Endodermal cell (in vitro differentiated cells): ENCODE measurements at regions not wholly inside any gene's neighbourhood (a gene's known extent, or its start where the extent isn't known, plus 50 kb on each side); places are given as distances from the start of the nearest gene placed in this dataset.

ENCODE experiments used
- DNase-seq: peaks from one replicate; pipeline ENCODE4 v3.0.0-alpha.2; 2017
- H3K27ac ChIP-seq: 2 replicates; pipeline ENCODE4 v1.5.1; 2013; ENCODE audit warnings: mild to moderate bottlenecking, low read depth, low read length, moderate library complexity
- H3K27me3 ChIP-seq: 2 replicates; pipeline ENCODE4 v1.6.1; 2013; ENCODE audit warnings: mild to moderate bottlenecking, low read length, moderate library complexity; ENCODE audit not compliant: insufficient read depth, control insufficient read depth, poor library complexity, severe bottlenecking
- H3K36me3 ChIP-seq: 2 replicates; pipeline ENCODE4 v1.7.0; 2013; ENCODE audit warnings: mild to moderate bottlenecking, low read length, moderate library complexity; ENCODE audit not compliant: control insufficient read depth, insufficient read depth
- H3K4me1 ChIP-seq: one replicate; pipeline ENCODE4 v1.7.0; 2013; ENCODE audit warnings: low read length; ENCODE audit not compliant: control insufficient read depth, insufficient read depth
- H3K4me3 ChIP-seq: 2 replicates; pipeline ENCODE4 v1.5.1; 2013; ENCODE audit warnings: mild to moderate bottlenecking, low read length, moderate library complexity
- H3K9ac ChIP-seq: 2 replicates; pipeline ENCODE4 v1.6.1; 2013; ENCODE audit warnings: mild to moderate bottlenecking, low read length, moderate library complexity; ENCODE audit not compliant: poor library complexity, severe bottlenecking; ENCODE audit errors: extremely low read depth
- H3K9me3 ChIP-seq: 2 replicates; pipeline ENCODE4 v1.6.1; 2013; ENCODE audit warnings: mild to moderate bottlenecking, low read length, moderate library complexity; ENCODE audit not compliant: control insufficient read depth
- H3K27ac Mint-ChIP-seq: 2 replicates; pipeline ENCODE4 v1.8.0; 2020; ENCODE audit warnings: mixed read lengths
- H3K27me3 Mint-ChIP-seq: 2 replicates; pipeline ENCODE4 v1.8.0; 2021; ENCODE audit warnings: mild to moderate bottlenecking, mixed read lengths; ENCODE audit not compliant: insufficient read depth
- H3K36me3 Mint-ChIP-seq: 2 replicates; pipeline ENCODE4 v1.8.0; 2020; ENCODE audit warnings: low read depth, mixed read lengths
- H3K4me1 Mint-ChIP-seq: 2 replicates; pipeline ENCODE4 v1.8.0; 2020; ENCODE audit warnings: mixed read lengths
- H3K4me3 Mint-ChIP-seq: 2 replicates; pipeline ENCODE4 v1.8.0; 2020; ENCODE audit warnings: mild to moderate bottlenecking, moderate library complexity, mixed read lengths
- H3K9me3 Mint-ChIP-seq: 2 replicates; pipeline ENCODE4 v1.8.0; 2020; ENCODE audit warnings: mild to moderate bottlenecking, mixed read lengths
- WGBS, 2 experiments: methylation state at CpG; one replicate each; pipeline versions ENCODE4 v1.1.5 to v1.1.7; 2013; ENCODE audit warnings: missing lambda C conversion rate in 2 of 2, mixed read lengths in 1 of 2; ENCODE audit not compliant: insufficient coverage in 1 of 2, insufficient read length in 1 of 2; 5-methylcytosine and 5-hydroxymethylcytosine counted together
- TF ChIP-seq, protein P1 (sequence below): fragments of 200-600 bp; sonication (generic); conservative IDR thresholded peaks from 2 replicates; pipeline ENCODE4 v1.5.0; 2021; ENCODE audit warnings: antibody characterized with exemption, mild to moderate bottlenecking

DNA sequence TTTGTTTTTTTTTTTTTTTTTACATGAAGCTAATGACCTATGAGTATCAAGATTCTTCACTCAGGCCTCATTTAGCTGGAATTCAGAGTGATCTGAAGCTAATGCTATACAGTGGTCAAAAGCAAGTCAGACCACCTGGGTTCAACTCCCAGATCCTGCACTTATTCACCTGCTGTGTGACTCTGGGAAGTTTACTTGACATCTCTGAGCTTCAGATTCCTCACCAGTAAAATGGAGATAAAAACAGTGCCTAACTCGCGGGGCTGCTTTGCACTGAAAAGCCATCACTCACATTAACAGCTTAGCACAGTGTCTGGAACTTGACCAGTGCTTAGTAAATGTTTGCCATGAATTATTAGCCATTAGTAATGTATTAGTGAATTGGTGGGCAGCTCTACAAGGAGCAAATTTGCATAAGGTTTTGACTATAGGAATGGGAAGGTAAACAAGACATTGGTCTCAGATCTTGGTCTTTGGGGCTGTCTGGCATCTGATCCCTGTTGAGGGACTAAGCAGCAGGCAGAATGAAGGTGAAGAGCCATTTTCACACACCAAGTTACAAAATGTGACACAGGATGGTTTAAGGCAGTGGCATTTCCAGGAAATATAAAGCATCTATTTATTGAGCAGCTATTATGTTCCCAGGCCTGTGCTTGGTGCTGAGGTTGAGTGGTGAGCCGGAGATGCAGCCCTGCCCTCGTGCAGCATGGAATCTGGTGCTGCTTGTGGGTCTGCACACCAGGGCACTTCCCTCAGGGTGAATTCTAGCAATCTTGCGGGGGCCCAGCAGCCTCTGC is 291.3 kb downstream of the RRAGC start:
- H3K36me3 ChIP-seq = no peaks in the 10 kb centered on the region
- H3K4me3 ChIP-seq = no peak overlapping the region
- no peak overlapping the region for H3K9ac ChIP-seq
- Mint-ChIP-seq H3K36me3 (no peaks in the 10 kb centered on the region), H3K27me3 (peaks cover 48% of the 10 kb centered on the region), H3K27ac (no peak overlapping the region), H3K4me1 (peaks cover 7% of the 10 kb centered on the region), H3K9me3 (no peaks in the 10 kb centered on the region), H3K4me3 (no peak overlapping the region)
- TF ChIP-seq, protein P1, sequence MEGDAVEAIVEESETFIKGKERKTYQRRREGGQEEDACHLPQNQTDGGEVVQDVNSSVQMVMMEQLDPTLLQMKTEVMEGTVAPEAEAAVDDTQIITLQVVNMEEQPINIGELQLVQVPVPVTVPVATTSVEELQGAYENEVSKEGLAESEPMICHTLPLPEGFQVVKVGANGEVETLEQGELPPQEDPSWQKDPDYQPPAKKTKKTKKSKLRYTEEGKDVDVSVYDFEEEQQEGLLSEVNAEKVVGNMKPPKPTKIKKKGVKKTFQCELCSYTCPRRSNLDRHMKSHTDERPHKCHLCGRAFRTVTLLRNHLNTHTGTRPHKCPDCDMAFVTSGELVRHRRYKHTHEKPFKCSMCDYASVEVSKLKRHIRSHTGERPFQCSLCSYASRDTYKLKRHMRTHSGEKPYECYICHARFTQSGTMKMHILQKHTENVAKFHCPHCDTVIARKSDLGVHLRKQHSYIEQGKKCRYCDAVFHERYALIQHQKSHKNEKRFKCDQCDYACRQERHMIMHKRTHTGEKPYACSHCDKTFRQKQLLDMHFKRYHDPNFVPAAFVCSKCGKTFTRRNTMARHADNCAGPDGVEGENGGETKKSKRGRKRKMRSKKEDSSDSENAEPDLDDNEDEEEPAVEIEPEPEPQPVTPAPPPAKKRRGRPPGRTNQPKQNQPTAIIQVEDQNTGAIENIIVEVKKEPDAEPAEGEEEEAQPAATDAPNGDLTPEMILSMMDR = no peak
- 89 to 90% methylated on average over 5 of the region's 5 CpGs for WGBS, 2 experiments
- H3K4me1 ChIP-seq = peaks cover 4% of the 10 kb centered on the region
- H3K27ac ChIP-seq = no peak overlapping the region
- peaks cover 6% of the 10 kb centered on the region for H3K27me3 ChIP-seq
- H3K9me3 ChIP-seq = no peaks in the 10 kb centered on the region
- peak; percentile 22 for DNase-seq

DNA sequence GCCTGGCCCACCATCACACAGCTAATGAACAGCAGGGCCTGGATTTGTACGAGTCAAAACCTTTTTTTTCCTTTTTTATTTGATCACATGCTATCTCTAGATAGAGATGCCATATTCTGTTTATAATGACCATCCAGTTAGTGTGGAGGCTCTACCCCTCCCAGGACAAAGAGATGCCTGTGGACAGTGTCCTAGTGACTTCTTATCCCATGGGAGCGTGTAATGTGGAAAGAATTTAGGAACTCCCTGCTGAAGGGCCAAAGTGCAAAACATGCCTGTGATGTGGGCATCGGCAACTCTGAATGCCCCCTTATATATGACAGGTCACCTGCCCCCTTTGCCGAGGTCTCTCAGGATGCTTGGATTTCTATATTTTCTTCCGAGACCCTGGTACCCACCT is 292.2 kb downstream of the RRAGC start:
- peaks cover 4% of the 10 kb centered on the region for H3K4me1 ChIP-seq
- peaks cover 50% of the 10 kb centered on the region for H3K27me3 Mint-ChIP-seq
- H3K9me3 Mint-ChIP-seq = no peaks in the 10 kb centered on the region
- no peak overlapping the region for H3K4me3 ChIP-seq
- no peaks in the 10 kb centered on the region for H3K36me3 Mint-ChIP-seq
- peaks cover 7% of the 10 kb centered on the region for H3K4me1 Mint-ChIP-seq
- H3K9me3 ChIP-seq = no peaks in the 10 kb centered on the region
- no peak overlapping the region for H3K27ac Mint-ChIP-seq
- H3K36me3 ChIP-seq = no peaks in the 10 kb centered on the region
- no peak overlapping the region for H3K9ac ChIP-seq
- H3K4me3 Mint-ChIP-seq = no peak overlapping the region
- peaks cover 6% of the 10 kb centered on the region for H3K27me3 ChIP-seq
- 92 to 100% methylated on average over 2 to 5 of the region's 5 CpGs for WGBS, 2 experiments
- H3K27ac ChIP-seq = no peak overlapping the region
- TF ChIP-seq, protein P1 = no peak
- no peak for DNase-seq

DNA sequence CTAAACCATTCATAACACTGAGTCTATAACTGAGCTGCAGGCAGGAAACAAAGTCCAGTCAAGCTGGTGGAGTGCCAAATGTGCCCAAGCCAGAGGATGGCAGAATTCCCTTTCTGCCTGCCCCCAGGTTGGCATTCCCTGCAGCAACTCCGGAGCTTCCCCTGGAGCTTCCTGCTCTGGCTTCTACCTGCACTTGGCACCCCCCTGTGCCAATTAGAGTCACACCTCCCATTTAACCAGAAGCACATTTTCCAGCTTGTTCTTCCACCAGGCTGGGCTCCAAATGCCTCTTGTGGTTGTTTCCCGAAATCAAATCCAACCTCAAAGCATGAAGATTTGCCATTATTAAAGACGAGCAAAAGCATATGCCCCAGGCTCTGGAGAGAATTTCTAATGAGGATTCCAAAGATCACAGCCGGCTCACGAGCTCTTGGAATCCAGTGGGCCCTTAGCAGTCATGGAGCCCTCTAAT is 294.5 kb downstream of the RRAGC start:
- TF ChIP-seq, protein P1 = no peak
- H3K4me3 ChIP-seq = no peak overlapping the region
- Mint-ChIP-seq H3K9me3 (no peaks in the 10 kb centered on the region), H3K36me3 (no peaks in the 10 kb centered on the region), H3K27ac (no peak overlapping the region), H3K4me3 (no peak overlapping the region), H3K4me1 (peaks cover 2% of the 10 kb centered on the region), H3K27me3 (peaks cover 50% of the 10 kb centered on the region)
- no peak overlapping the region for H3K9ac ChIP-seq
- H3K36me3 ChIP-seq = no peaks in the 10 kb centered on the region
- no peak for DNase-seq
- H3K4me1 ChIP-seq = peaks cover under 1% of the 10 kb centered on the region
- 83 to 86% methylated on average over 4 to 5 of the region's 5 CpGs for WGBS, 2 experiments
- H3K27me3 ChIP-seq = peaks cover 11% of the 10 kb centered on the region
- H3K27ac ChIP-seq = no peak overlapping the region
- H3K9me3 ChIP-seq = no peaks in the 10 kb centered on the region
